Jurkat, Clone E6-1 (cell line): ENCODE measurements at regions not wholly inside any gene's neighbourhood (a gene's known extent, or its start where the extent isn't known, plus 50 kb on each side); places are given as distances from the start of the nearest gene placed in this dataset.

Experiments
- DNase-seq: peaks from one replicate; pipeline ENCODE4 v3.0.0-alpha.2; 2011; ENCODE audit warnings: low read depth, low spot score
- H3K4me3 ChIP-seq: 2 replicates; pipeline ENCODE4 v1.5.1; 2011; ENCODE audit warnings: mild to moderate bottlenecking, low read length, control low read depth, moderate library complexity

DNA sequence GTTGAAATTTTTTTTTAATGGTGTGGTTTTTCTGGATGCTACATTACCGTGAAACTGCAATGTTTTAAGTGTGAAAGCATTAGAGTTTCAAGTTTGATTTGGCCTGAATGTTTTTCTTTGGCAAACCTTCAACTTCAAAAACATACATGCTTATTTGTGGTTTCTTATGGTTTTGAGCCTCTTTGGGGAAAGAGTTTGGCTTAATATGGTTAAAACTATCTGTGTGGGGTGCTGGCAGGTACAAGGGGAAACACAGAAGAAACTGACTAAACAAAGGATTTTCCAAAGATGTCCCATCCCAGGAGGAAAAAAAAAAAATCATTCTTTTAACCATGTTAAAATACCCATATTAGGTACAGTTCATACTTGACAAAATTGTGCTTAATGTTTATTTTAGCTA, 121.1 kb downstream of the HGF start:
- no peak for DNase-seq

GRCh38 chr7:81645435-81645834, 124.4 kb downstream of the HGF start:
- no peak overlapping the region for H3K4me3 ChIP-seq
- no peak for DNase-seq

More for the DNA sequence above, 121.1 kb downstream of the HGF start:
- no peak overlapping the region for H3K4me3 ChIP-seq

- no peak for DNase-seq
- no peak overlapping the region for H3K4me3 ChIP-seq
These were observed 128.0 kb downstream of the HGF start for GRCh38 chr7:81641873-81642272.

DNA sequence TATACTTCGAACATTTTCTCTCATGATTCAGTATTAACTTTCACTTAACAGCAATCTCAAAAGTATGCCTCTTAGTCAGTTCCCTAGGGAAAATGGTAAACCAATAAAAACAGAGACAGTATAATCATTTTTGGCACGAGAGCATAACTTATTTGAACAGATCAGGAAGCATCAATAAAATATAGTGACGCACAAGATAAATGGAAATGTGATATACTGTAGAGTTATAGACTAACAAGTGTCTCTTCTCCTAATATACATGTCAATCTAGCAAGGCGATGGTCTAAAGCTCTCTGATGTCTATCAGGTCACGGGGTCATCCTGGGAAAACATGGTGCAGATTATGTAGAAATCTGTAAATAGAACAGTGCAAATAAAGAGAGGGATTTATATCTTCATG, 131.6 kb downstream of the HGF start:
- DNase-seq, result no peak

DNA sequence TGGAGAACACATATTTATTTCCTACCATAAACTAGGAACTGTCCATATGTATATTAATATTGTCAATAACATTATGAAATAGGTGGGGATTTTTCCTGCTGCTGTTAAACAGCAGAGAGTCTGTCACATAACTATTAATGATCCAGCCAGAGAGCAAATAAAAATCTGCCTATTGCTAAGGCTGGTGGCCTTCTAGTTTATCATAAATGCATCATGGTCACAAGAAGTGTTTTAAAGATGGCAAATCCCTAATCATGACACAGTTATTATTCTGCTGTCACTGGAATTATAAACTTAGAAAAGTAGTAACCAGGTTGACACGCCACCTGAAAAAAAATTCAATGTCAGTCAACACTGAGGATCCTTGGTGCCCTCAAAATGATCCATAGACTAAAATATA, 132.3 kb downstream of the HGF start:
- no peak for DNase-seq
- no peak overlapping the region for H3K4me3 ChIP-seq

More for the DNA sequence above, 131.6 kb downstream of the HGF start:
- no peak overlapping the region for H3K4me3 ChIP-seq

- H3K4me3 ChIP-seq, result no peak overlapping the region
- DNase-seq, result no peak
These were observed 137.4 kb downstream of the HGF start for GRCh38 chr7:81632418-81632817.

DNA sequence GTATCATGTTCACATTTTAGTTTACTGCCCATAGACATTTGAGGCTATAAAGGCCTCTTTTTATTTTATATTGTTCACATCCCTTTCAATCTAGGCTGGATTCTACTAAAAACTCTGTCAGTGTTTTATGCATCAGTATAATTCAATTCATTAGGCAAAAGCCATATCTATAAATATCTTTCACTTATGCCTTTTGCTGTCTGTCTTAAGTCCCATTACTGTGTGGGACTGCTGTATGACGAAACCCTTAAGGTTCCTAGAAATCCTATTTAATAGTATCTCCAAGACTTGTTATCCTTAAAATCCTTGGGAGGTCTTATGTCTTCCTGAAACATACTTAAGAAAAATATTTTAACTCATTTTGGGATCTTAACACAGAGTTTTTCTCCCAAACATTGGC, 139.2 kb downstream of the HGF start:
- DNase-seq, result no peak
- H3K4me3 ChIP-seq, result no peak overlapping the region

DNA sequence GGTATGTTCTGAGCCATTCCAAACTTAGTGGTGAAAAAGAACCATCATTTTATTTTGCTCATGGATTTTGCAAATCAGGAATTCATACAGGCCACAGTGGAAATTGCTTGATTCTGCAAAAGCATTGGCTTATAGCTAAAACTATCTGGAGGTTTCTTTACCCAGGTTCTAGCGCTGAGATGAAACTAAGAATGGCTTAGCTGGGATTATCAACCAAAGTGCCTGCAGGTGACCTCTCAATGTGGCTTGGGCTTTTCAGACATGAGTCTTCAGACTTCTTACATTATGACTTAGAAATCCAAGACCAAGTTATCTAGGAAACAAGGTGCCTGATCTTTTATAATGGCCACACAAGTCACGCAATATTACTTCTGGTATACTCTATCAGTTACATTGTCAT, 140.1 kb downstream of the HGF start:
- no peak for DNase-seq
- H3K4me3 ChIP-seq, result no peak overlapping the region

DNA sequence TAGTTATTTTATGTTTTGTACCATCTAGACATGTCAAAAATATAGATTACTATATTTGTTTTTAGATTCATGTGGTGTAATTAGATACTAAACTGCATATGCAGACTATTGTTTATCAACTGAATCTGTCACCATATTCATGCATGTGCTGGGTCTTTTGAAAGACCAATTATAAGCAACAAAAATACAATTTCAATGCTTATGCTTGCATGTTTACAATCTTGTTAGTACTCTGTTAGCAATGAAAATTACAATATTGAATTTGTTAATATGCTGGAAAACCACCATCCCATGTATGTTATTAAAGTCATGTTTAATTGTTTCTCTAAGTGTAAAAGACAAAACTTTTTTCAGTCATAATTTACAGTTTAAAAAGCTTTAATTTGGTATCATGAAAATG, 140.9 kb downstream of the HGF start:
- H3K4me3 ChIP-seq, result no peak overlapping the region
- DNase-seq, result no peak

DNA sequence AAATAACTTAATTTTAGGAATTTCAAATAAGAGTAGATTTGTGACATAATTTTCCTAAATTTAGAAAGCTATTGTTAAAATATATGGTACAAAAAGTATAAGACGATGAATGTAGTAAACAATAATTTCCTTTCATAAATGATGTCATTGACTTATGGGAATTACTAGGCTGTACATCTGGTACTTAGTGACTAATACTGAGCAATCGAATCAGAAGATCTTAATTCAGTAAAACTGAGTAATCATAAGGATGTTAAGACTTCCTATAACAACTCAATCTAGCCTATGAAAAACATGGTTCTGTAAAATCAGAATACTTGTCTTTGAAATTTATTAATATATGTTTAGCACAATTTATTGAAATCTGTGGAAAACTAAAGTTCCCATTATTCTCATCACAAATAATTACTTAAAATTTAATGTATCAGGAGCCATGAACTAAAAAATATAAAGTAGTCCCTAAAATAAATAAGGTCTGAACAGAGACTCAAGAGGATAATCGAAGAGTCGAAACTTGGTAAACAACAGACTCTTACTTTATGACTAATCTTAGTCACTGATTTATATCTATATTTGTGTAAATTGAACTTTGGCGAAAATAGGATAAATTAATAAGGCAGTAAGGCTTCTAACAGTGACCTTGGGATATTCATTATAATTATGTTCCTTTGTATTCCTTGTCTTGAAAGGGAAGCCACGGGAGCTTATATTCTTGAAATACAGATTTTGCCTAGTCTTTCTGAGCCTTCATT, 142.1 kb downstream of the HGF start:
- H3K4me3 ChIP-seq, result no peak overlapping the region
- DNase-seq, result no peak

DNA sequence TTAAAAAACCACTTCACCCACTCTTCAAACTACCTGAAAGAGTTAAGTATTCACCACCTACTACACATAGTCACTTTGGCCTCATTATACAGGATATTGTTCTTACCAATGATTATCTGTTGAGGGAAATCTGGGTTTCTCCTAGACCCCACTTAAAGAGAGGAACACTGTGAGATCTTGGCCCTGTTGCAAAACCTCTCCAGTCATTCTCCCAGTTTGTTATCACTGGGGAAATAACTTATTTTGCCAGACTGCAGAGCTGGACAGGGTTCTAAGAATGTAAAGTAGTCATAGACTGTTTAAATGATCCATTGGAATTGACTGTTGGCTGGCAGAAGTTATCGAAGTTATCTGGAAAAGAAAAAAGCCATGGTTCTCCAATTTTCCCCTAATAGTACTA, 143.8 kb downstream of the HGF start:
- DNase-seq, result no peak
- no peak overlapping the region for H3K4me3 ChIP-seq

GRCh38 chr7:81624650-81625631, 144.9 kb downstream of the HGF start:
- no peak for DNase-seq
- H3K4me3 ChIP-seq, result no peak overlapping the region

- no peak for DNase-seq
- no peak overlapping the region for H3K4me3 ChIP-seq
These were observed 145.7 kb downstream of the HGF start for GRCh38 chr7:81624021-81624592.

DNA sequence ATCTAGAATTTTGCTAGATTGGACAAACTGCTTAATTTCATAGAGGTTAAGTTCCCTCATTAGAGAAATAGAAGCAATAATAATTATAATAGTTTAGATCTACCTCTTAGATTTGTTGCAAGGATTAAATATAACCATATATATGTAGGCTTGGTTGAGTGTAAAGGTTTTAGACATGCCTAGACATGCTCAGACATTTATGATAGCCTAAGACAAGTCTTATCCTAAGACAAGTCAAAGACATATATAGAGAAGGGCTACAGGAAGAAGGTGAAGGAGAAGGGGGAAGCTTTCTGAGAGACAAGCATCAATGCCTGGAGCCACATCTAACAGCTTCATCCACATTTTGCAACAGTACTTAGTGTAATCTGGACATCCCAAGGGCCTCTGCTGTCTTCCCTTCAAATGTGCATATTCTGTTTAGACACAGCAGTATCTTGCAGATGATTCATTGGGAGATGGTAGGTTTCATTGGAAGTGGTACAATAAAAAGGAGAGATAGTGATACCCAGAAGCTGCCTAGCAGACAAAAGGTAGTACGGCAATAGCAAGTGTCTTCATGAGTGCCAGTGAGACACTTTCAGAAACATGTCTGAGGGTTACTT, 146.5 kb downstream of the HGF start:
- H3K4me3 ChIP-seq, result no peak overlapping the region
- DNase-seq, result no peak

DNA sequence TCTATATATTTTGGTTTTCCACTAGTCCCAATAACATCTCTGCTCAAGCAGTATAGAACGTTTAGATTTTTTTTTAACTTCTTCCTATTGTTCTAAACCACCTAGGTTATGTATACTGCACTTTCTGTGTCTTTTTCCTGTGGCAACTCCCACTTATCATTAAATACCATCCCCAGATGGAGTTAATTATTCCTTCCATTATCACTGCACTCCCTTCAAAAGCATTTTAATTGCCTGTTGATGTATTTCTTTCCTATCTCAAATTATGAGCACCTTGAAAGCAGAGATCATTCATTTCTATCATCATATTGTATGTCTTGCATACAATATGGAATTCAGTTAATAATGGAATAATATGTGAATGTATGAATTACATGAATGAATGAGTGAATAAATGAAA, 148.0 kb downstream of the HGF start:
- no peak overlapping the region for H3K4me3 ChIP-seq
- no peak for DNase-seq

- no peak overlapping the region for H3K4me3 ChIP-seq
- no peak for DNase-seq
These were observed 151.3 kb downstream of the HGF start for GRCh38 chr7:81618396-81619014.

DNA sequence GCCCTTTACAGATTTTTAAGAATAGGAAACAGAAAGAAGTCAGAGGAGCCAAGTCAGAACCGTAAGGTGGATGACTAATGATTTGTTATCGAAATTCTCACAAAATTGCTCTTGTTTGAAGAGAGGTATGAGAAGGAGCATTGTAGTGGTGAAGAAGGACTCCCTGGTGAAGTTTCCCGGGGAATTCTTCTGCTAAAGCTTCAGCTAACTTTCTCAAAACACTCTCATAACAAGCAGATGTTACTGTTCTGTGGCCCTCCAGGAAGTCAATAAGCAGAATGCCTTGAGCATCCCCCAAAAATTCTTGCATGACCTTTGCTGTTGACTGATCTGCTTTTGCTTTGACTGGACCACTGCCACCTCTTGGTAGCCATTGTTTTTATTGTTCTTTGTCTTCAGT, 152.9 kb downstream of the HGF start:
- no peak overlapping the region for H3K4me3 ChIP-seq
- no peak for DNase-seq

DNA sequence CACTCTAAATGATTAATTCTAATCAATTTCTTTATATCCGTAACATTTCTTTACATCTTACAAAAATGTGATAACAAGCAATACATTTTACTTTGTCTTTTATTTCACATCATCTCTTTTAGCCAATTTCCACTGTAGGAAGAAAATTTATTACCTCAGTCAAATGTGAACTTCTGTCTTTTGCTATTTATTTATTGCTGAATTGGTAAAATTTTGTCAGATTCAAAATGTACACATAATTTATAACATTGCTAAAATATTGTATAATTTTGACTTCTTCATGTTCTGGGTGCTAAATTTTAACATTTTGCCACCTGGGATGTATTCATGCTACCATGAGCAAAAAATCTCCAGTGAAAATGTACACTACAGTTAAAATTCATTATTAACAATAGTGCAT, 158.0 kb downstream of the HGF start:
- DNase-seq, result no peak

DNA sequence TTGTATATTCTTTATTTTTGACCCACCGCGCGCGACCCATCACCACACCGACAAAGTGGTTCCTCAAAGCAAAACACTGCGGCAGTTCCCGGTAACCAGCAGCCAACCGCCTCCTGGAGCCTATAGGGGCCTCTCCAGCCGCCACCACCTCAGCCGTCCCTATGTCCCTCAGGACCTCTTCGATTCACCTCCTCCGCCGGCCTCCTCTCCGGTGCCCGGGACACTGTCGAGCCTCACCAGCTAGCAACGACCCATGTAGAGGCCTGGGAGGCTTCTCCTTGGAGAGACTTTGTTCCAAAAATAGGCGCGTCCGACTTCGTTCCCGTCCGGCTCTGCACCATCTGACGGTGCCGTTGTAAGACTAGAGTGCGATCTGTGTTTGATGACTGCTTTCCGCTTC, 158.8 kb downstream of the HGF start:
- DNase-seq, result no peak
- no peak overlapping the region for H3K4me3 ChIP-seq

More for the DNA sequence above, 158.0 kb downstream of the HGF start:
- no peak overlapping the region for H3K4me3 ChIP-seq
